ENCODE measurements at regions not wholly inside any gene's neighbourhood (a gene's known extent, or its start where the extent isn't known, plus 50 kb on each side); places are given as distances from the start of the nearest gene placed in this dataset.

- no peak overlapping the region for H3K14ac ChIP-seq (ENCODE audit: insufficient read depth, low read length)
- TF ChIP-seq CTCF (conservative IDR thresholded peaks at IDR 0.05) = peak; percentile 79
- no peak overlapping the region for H2BK15ac ChIP-seq (ENCODE audit: low read depth, low read length)
- no peak overlapping the region for H4K91ac ChIP-seq (ENCODE audit: insufficient read length, low read depth, low read length)
- H3K27ac Mint-ChIP-seq = no peak overlapping the region
- H3K18ac ChIP-seq (ENCODE audit: insufficient read length, low read depth, low read length) = no peak overlapping the region
- H3K36me3 Mint-ChIP-seq (ENCODE audit: insufficient read depth in 1 of 3, low read depth in 3 of 3) = no peaks in the 10 kb centered on the region
- no peak overlapping the region for H2AFZ ChIP-seq (ENCODE audit: low read length)
- H3K4ac ChIP-seq (ENCODE audit: low read depth, low read length) = no peak overlapping the region
- H3K27ac ChIP-seq (ENCODE audit: insufficient read length, low read depth, low read length) = no peak overlapping the region
- H3K56ac ChIP-seq (ENCODE audit: insufficient read length, low read depth, low read length) = no peak overlapping the region
- no peak overlapping the region for H2BK120ac ChIP-seq (ENCODE audit: low read depth, low read length, poor library complexity, severe bottlenecking)
- no peak overlapping the region for H4K8ac ChIP-seq (replicated peaks; ENCODE audit: insufficient read length, low read depth, low read length)
- DNase-seq = peak; percentile 71
- H3K23ac ChIP-seq (ENCODE audit: insufficient read length, low read depth, low read length) = no peak overlapping the region
- no peak overlapping the region for H2AK5ac ChIP-seq (ENCODE audit: insufficient read length, low read length)
- no peak overlapping the region for H4K5ac ChIP-seq (ENCODE audit: insufficient read length, low read depth, low read length)
- H3K23me2 ChIP-seq (ENCODE audit: insufficient read length, low read depth, low read length, poor library complexity, severe bottlenecking) = no peaks in the 10 kb centered on the region
- no peak overlapping the region for H3K4me3 Mint-ChIP-seq
- H3K9ac ChIP-seq (ENCODE audit: extremely low read depth, insufficient read length, low read length) = no peak overlapping the region
- no peak overlapping the region for H2BK5ac ChIP-seq (ENCODE audit: insufficient read length, low read length)
- no peaks in the 10 kb centered on the region for H3K79me2 ChIP-seq (ENCODE audit: insufficient read depth, low read length)
- H3K4me1 ChIP-seq (ENCODE audit: insufficient read depth, low read length) = no peaks in the 10 kb centered on the region
- WGBS (ENCODE audit: extremely low coverage, insufficient read length, low lambda C conversion rate) = no CpG with 5 or more reads among the region's 11 CpGs
- peaks cover 3% of the 10 kb centered on the region; the same call in 1 of the 2 replicates for H3K27me3 Mint-ChIP-seq (ENCODE audit: low read depth)
- no peak overlapping the region for H2BK12ac ChIP-seq (ENCODE audit: insufficient read length, low read depth, low read length)
- H3K9me3 Mint-ChIP-seq = no peaks in the 10 kb centered on the region
- no peaks in the 10 kb centered on the region for H3K27me3 ChIP-seq (ENCODE audit: insufficient read depth, low read length)
- no peaks in the 10 kb centered on the region for H3K79me1 ChIP-seq (ENCODE audit: insufficient read depth, low read depth, low read length, poor library complexity, severe bottlenecking)
- H2BK20ac ChIP-seq (ENCODE audit: low read depth, low read length, poor library complexity, severe bottlenecking) = no peak overlapping the region
- no peak overlapping the region for H3T11ph ChIP-seq (ENCODE audit: low read length)
- peaks cover 6 to 10% of the 10 kb centered on the region in 2 experiments for H3K4me1 Mint-ChIP-seq
- no peaks in the 10 kb centered on the region for H3K9me3 ChIP-seq (ENCODE audit: control insufficient read depth, low read depth, low read length)
- H4K20me1 ChIP-seq (ENCODE audit: control insufficient read depth, insufficient read depth, insufficient read length) = no peaks in the 10 kb centered on the region
- no peak overlapping the region for H3K4me2 ChIP-seq (ENCODE audit: insufficient read depth, insufficient read length, low read length)
Measured at GRCh38 chr5:148733601-148734438, 79.5 kb upstream of the HTR4 start.

Data from H9 (cell line).